Trophoblast cell (in vitro differentiated cells and primary cell): ENCODE measurements at regions not wholly inside any gene's neighbourhood (a gene's known extent, or its start where the extent isn't known, plus 50 kb on each side); places are given as distances from the start of the nearest gene placed in this dataset.

ENCODE experiments used
- DNase-seq, 2 donors: peaks; one replicate each; pipeline ENCODE4 v3.0.0-alpha.2; 2016
- H2AFZ ChIP-seq: 2 replicates; pipeline ENCODE4 v1.6.1; 2013; ENCODE audit warnings: low read length, moderate library complexity, mild to moderate bottlenecking; ENCODE audit not compliant: insufficient read depth, poor library complexity
- H2AK5ac ChIP-seq: 2 replicates; pipeline ENCODE4 v1.6.1; 2013; ENCODE audit warnings: mild to moderate bottlenecking, low read length
- H2BK120ac ChIP-seq: 2 replicates; pipeline ENCODE4 v1.6.1; 2013; ENCODE audit warnings: low read length, mild to moderate bottlenecking, moderate library complexity; ENCODE audit not compliant: insufficient read depth, poor library complexity
- H2BK12ac ChIP-seq: 2 replicates; pipeline ENCODE4 v1.6.1; 2013; ENCODE audit warnings: mild to moderate bottlenecking, low read length, moderate library complexity
- H2BK5ac ChIP-seq: 2 replicates; pipeline ENCODE4 v1.6.1; 2013; ENCODE audit warnings: low read length, low read depth, moderate library complexity, mild to moderate bottlenecking; ENCODE audit not compliant: poor library complexity
- H3K14ac ChIP-seq: 2 replicates; pipeline ENCODE4 v1.6.1; 2013; ENCODE audit warnings: mild to moderate bottlenecking, low read length
- H3K18ac ChIP-seq: 2 replicates; pipeline ENCODE4 v1.6.1; 2013; ENCODE audit warnings: mild to moderate bottlenecking, low read length
- H3K23ac ChIP-seq: 2 replicates; pipeline ENCODE4 v1.6.1; 2013; ENCODE audit warnings: low read length
- H3K27ac ChIP-seq: 2 replicates; pipeline ENCODE4 v1.5.1; 2013; ENCODE audit warnings: low read depth, mild to moderate bottlenecking, inconsistent platforms, low read length, moderate library complexity
- H3K27me3 ChIP-seq: 2 replicates; pipeline ENCODE4 v1.6.1; 2013; ENCODE audit warnings: inconsistent platforms, mild to moderate bottlenecking, low read length, moderate library complexity; ENCODE audit not compliant: insufficient read depth
- H3K36me3 ChIP-seq, 2 experiments: 1 replicate in 1 of 2; 2 replicates in 1 of 2; pipeline ENCODE4 v1.6.1; 2013; ENCODE audit warnings: low read length in 2 of 2, mild to moderate bottlenecking in 2 of 2, moderate library complexity in 1 of 2; ENCODE audit not compliant: insufficient read depth in 2 of 2, control insufficient read depth in 1 of 2
- H3K4ac ChIP-seq: 2 replicates; pipeline ENCODE4 v1.6.1; 2013; ENCODE audit warnings: low read depth, mild to moderate bottlenecking, low read length, moderate library complexity
- H3K4me1 ChIP-seq, 2 experiments: 1 replicate in 1 of 2; 2 replicates in 1 of 2; pipeline ENCODE4 v1.6.1; 2013; ENCODE audit warnings: low read length in 2 of 2, mild to moderate bottlenecking in 2 of 2, moderate library complexity in 1 of 2; ENCODE audit not compliant: insufficient read depth in 2 of 2, control insufficient read depth in 1 of 2
- H3K4me2 ChIP-seq: 2 replicates; pipeline ENCODE4 v1.6.1; 2013; ENCODE audit warnings: inconsistent platforms, mild to moderate bottlenecking, low read length, moderate library complexity
- H3K4me3 ChIP-seq: 2 replicates; pipeline ENCODE4 v1.5.1; 2013; ENCODE audit warnings: mild to moderate bottlenecking, low read depth, low read length, inconsistent platforms
- H3K79me1 ChIP-seq: one replicate; pipeline ENCODE4 v1.6.1; 2013; ENCODE audit warnings: low read length
- H3K79me2 ChIP-seq: 2 replicates; pipeline ENCODE4 v1.6.1; 2013; ENCODE audit warnings: low read length, mild to moderate bottlenecking; ENCODE audit not compliant: control insufficient read depth, insufficient read depth, poor library complexity
- H3K9ac ChIP-seq: 2 replicates; pipeline ENCODE4 v1.6.1; 2013; ENCODE audit warnings: mild to moderate bottlenecking, low read length
- H3K9me3 ChIP-seq: 2 replicates; pipeline ENCODE4 v1.6.1; 2013; ENCODE audit warnings: low read depth, mild to moderate bottlenecking, control low read depth, inconsistent platforms, low read length; ENCODE audit not compliant: insufficient read depth
- H4K12ac ChIP-seq: 2 replicates; pipeline ENCODE4 v1.6.1; 2013; ENCODE audit warnings: low read depth, mild to moderate bottlenecking, low read length, moderate library complexity
- H4K8ac ChIP-seq: 2 replicates; pipeline ENCODE4 v1.6.1; 2013; ENCODE audit warnings: low read depth, mild to moderate bottlenecking, low read length, moderate library complexity
- H4K91ac ChIP-seq: one replicate; pipeline ENCODE4 v1.6.1; 2013; ENCODE audit warnings: low read depth, mild to moderate bottlenecking, low read length, moderate library complexity
- WGBS: extraction: QIAGEN DNeasy Blood & Tissue Kit; methylation state at CpG from one replicate; pipeline ENCODE4 v1.1.7; 2013; ENCODE audit warnings: missing lambda C conversion rate; ENCODE audit not compliant: insufficient read length, insufficient coverage; ENCODE audit errors: extremely low coverage; 5-methylcytosine and 5-hydroxymethylcytosine counted together

- H3K14ac ChIP-seq = no peak overlapping the region
- H2BK12ac ChIP-seq = no peak overlapping the region
- no peaks in the 10 kb centered on the region for H3K79me2 ChIP-seq
- H3K27ac ChIP-seq = no peak overlapping the region
- no peaks in the 10 kb centered on the region for H3K9me3 ChIP-seq
- no peak overlapping the region for H4K91ac ChIP-seq
- H4K12ac ChIP-seq = no peak overlapping the region
- H3K36me3 ChIP-seq = no peaks in the 10 kb centered on the region
- no peaks in the 10 kb centered on the region for H3K27me3 ChIP-seq
- H3K23ac ChIP-seq = no peak overlapping the region
- H3K9ac ChIP-seq = no peak overlapping the region
- H2AK5ac ChIP-seq = no peak overlapping the region
- no peaks in the 10 kb centered on the region for H3K79me1 ChIP-seq
- no peak overlapping the region for H2AFZ ChIP-seq
- H2BK5ac ChIP-seq = no peak overlapping the region
- H3K4me2 ChIP-seq = no peak overlapping the region
- no peak overlapping the region for H2BK120ac ChIP-seq
- no peak for DNase-seq
- no peak overlapping the region for H4K8ac ChIP-seq
- no peak overlapping the region for H3K4ac ChIP-seq
- no CpG with 5 or more reads among the region's 3 CpGs for WGBS
- H3K4me3 ChIP-seq = no peak overlapping the region
- no peaks in the 10 kb centered on the region for H3K4me1 ChIP-seq
- no peak overlapping the region for H3K18ac ChIP-seq
Measured at GRCh38 chr3:167167491-167167890, 212.6 kb downstream of the ZBBX start.

DNA sequence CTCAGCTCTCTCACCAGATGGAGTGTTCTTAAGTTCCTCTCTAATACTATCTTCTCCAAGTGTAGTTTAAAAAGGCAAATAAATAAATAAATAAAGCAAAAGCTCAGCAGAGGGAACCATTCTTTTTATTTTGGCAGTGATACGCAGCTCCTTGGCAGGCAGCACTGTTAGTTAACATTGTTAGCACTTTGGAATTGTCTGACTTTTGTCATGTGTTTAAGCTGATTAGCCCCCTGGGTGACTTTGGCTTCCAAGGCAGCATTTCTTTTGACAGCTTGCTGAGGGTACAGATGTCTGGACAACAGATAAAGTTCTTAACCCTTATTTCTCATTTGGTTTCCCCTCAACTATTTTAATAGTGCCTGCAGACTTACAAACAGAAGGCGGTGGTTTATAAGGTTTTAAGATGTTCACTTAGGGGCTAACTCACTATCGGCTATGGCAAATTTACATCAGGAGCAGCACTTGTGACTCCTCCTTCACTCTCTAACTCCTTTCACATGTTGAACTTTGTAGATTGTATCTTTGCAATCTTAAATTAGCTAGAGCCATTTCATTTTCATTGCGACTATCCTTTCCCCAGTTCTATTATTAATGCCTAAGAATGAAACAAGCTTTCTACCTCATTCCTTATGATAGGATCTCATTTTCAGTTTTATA lies 213.4 kb downstream of the ZBBX start:
- no CpG with 5 or more reads among the region's 4 CpGs for WGBS

GRCh38 chr3:167166012-167166411 lies 214.1 kb downstream of the ZBBX start:
- Histone ChIP-seq H3K9ac (no peak overlapping the region), H3K27ac (no peak overlapping the region), H3K14ac (no peak overlapping the region), H4K12ac (no peak overlapping the region), H2AK5ac (no peak overlapping the region), H3K36me3 (no peaks in the 10 kb centered on the region), H2BK5ac (no peak overlapping the region), H3K27me3 (no peaks in the 10 kb centered on the region), H2AFZ (no peak overlapping the region), H4K8ac (no peak overlapping the region), H3K23ac (no peak overlapping the region), H3K4me3 (no peak overlapping the region), H2BK12ac (no peak overlapping the region), H3K4me2 (no peak overlapping the region), H3K9me3 (no peaks in the 10 kb centered on the region), H3K4ac (no peak overlapping the region), H3K4me1 (no peaks in the 10 kb centered on the region), H3K79me1 (no peaks in the 10 kb centered on the region), H2BK120ac (no peak overlapping the region), H4K91ac (no peak overlapping the region), H3K18ac (no peak overlapping the region), H3K79me2 (no peaks in the 10 kb centered on the region)
- no peak for DNase-seq

More for the DNA sequence above, 213.4 kb downstream of the ZBBX start:
- Histone ChIP-seq H2BK120ac (no peak overlapping the region), H3K23ac (no peak overlapping the region), H3K79me2 (no peaks in the 10 kb centered on the region), H3K79me1 (no peaks in the 10 kb centered on the region), H3K4me2 (no peak overlapping the region), H3K18ac (no peak overlapping the region), H3K9ac (no peak overlapping the region), H3K4me3 (no peak overlapping the region), H4K8ac (no peak overlapping the region), H3K36me3 (no peaks in the 10 kb centered on the region), H4K91ac (no peak overlapping the region), H3K4me1 (no peaks in the 10 kb centered on the region), H2BK5ac (no peak overlapping the region), H3K27ac (no peak overlapping the region), H3K27me3 (no peaks in the 10 kb centered on the region), H4K12ac (no peak overlapping the region), H3K4ac (no peak overlapping the region), H2AFZ (no peak overlapping the region), H3K9me3 (no peaks in the 10 kb centered on the region), H2AK5ac (no peak overlapping the region), H3K14ac (no peak overlapping the region), H2BK12ac (no peak overlapping the region)
- DNase-seq = no peak

GRCh38 chr3:167163580-167163979 lies 216.5 kb downstream of the ZBBX start:
- Histone ChIP-seq H3K9me3 (no peaks in the 10 kb centered on the region), H4K12ac (no peak overlapping the region), H3K36me3 (no peaks in the 10 kb centered on the region), H3K27me3 (no peaks in the 10 kb centered on the region), H3K23ac (no peak overlapping the region), H3K79me1 (no peaks in the 10 kb centered on the region), H2BK120ac (no peak overlapping the region), H3K14ac (no peak overlapping the region), H4K8ac (no peak overlapping the region), H2AFZ (no peak overlapping the region), H3K79me2 (no peaks in the 10 kb centered on the region), H3K27ac (no peak overlapping the region), H3K4me3 (no peak overlapping the region), H4K91ac (no peak overlapping the region), H3K9ac (no peak overlapping the region), H2BK12ac (no peak overlapping the region), H3K18ac (no peak overlapping the region), H2BK5ac (no peak overlapping the region), H3K4me1 (no peaks in the 10 kb centered on the region), H3K4ac (no peak overlapping the region), H3K4me2 (no peak overlapping the region), H2AK5ac (no peak overlapping the region)
- no peak for DNase-seq
- WGBS = no CpG with 5 or more reads among the region's 3 CpGs
